SU-DHL-6 (cell line): ENCODE measurements at regions not wholly inside any gene's neighbourhood (a gene's known extent, or its start where the extent isn't known, plus 50 kb on each side); places are given as distances from the start of the nearest gene placed in this dataset.

Experiments used
- CTCF ChIP-seq: fragments of 200-600 bp; sonication (generic); IDR thresholded peaks from one replicate; pipeline ENCODE4 v1.5.1; 2017; ENCODE audit warnings: antibody characterized with exemption, mild to moderate bottlenecking, low read length, moderate library complexity; ENCODE audit not compliant: insufficient read depth, poor library complexity, severe bottlenecking
- EZH2phosphoT487 ChIP-seq: fragments of 200-600 bp; sonication (generic), shearing (Covaris generic); conservative IDR thresholded peaks from 2 replicates; pipeline ENCODE4 v1.6.1; 2018; ENCODE audit warnings: mild to moderate bottlenecking, antibody characterized with exemption, low read length, moderate library complexity, mixed read lengths

DNA sequence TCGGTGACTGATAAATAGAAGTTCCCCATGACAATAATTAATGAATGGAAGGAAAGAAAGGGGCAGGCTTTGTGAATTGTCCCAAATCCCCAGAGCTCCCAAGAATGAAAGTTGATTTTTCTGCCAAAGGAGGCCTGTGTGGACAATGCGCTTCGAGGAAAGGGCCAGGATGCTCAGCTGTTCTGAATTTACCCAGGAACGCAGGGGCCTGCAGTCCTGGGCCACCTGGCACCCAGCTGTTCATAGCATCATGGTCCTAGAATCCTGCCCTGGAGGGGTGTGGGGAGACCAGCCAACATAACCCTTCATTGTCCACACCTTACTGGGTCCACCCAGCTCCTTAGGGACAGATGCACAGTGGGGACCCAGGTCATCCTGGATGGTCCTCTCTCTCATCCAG is 587.5 kb downstream of the BCL11B start:
- TF ChIP-seq CTCF, result no peak
- TF ChIP-seq EZH2phosphoT487, result no peak
